ENCODE measurements at regions not wholly inside any gene's neighbourhood (a gene's known extent, or its start where the extent isn't known, plus 50 kb on each side); places are given as distances from the start of the nearest gene placed in this dataset.
A peak's percentile ranks its signal among the peaks of the same experiment; 100 is the strongest.
"Not testable (repeated sequence)": the region's sequence is repeated elsewhere in the genome, so short reads cannot be mapped to it uniquely, and the experiment has no call there.

GRCh38 chr1:149278156-149278555 is 174.8 kb upstream of the NBPF9 start:
- not testable (repeated sequence) for DNase-seq (ENCODE audit: low read depth in 2 of 2)

- not testable (repeated sequence) for DNase-seq (ENCODE audit: low read depth in 2 of 2)
Observed at GRCh38 chr1:149279015-149279414, 175.7 kb upstream of the NBPF9 start.

GRCh38 chr1:149279512-149279911 is 176.2 kb upstream of the NBPF9 start:
- DNase-seq (ENCODE audit: low read depth in 2 of 2) = not testable (repeated sequence)

GRCh38 chr1:149284773-149285172 is 181.4 kb upstream of the NBPF9 start:
- not testable (repeated sequence) for DNase-seq (ENCODE audit: low read depth in 2 of 2)

- DNase-seq (ENCODE audit: low read depth in 2 of 2) = not testable (repeated sequence)
Observed at GRCh38 chr1:149285205-149285604, 181.9 kb upstream of the NBPF9 start.

GRCh38 chr1:149285638-149286037 is 182.3 kb upstream of the NBPF9 start:
- DNase-seq (ENCODE audit: low read depth in 2 of 2) = peak in 1 of 2 donors; percentile 57

- not testable (repeated sequence) for DNase-seq (ENCODE audit: low read depth in 2 of 2)
Observed at GRCh38 chr1:149288580-149288979, 185.2 kb upstream of the NBPF9 start.

GRCh38 chr1:149300478-149301218 is 174.2 kb upstream of the NBPF19 start:
- not testable (repeated sequence) for DNase-seq (ENCODE audit: low read depth in 2 of 2)

GRCh38 chr1:149301282-149301681 is 173.6 kb upstream of the NBPF19 start:
- not testable (repeated sequence) for DNase-seq (ENCODE audit: low read depth in 2 of 2)

GRCh38 chr1:149304796-149305195 is 170.0 kb upstream of the NBPF19 start:
- DNase-seq (ENCODE audit: low read depth in 2 of 2) = not testable (repeated sequence)

GRCh38 chr1:149307640-149308039 is 167.2 kb upstream of the NBPF19 start:
- not testable (repeated sequence) for DNase-seq (ENCODE audit: low read depth in 2 of 2)

- not testable (repeated sequence) for DNase-seq (ENCODE audit: low read depth in 2 of 2)
Observed at GRCh38 chr1:149314921-149315320, 159.9 kb upstream of the NBPF19 start.

- not testable (repeated sequence) for DNase-seq (ENCODE audit: low read depth in 2 of 2)
Observed at GRCh38 chr1:149320971-149321731, 153.7 kb upstream of the NBPF19 start.

- not testable (repeated sequence) for DNase-seq (ENCODE audit: low read depth in 2 of 2)
Observed at GRCh38 chr1:149321732-149322016, 153.2 kb upstream of the NBPF19 start.

GRCh38 chr1:149330081-149330335 is 144.8 kb upstream of the NBPF19 start:
- not testable (repeated sequence) for DNase-seq (ENCODE audit: low read depth in 2 of 2)

GRCh38 chr1:149336082-149336481 is 138.8 kb upstream of the NBPF19 start:
- DNase-seq (ENCODE audit: low read depth in 2 of 2) = not testable (repeated sequence)

- not testable (repeated sequence) for DNase-seq (ENCODE audit: low read depth in 2 of 2)
Observed at GRCh38 chr1:149338221-149338691, 136.6 kb upstream of the NBPF19 start.

GRCh38 chr1:149338698-149339097 is 136.1 kb upstream of the NBPF19 start:
- DNase-seq (ENCODE audit: low read depth in 2 of 2) = not testable (repeated sequence)

GRCh38 chr1:149349448-149349847 is 125.4 kb upstream of the NBPF19 start:
- DNase-seq (ENCODE audit: low read depth in 2 of 2) = not testable (repeated sequence)

GRCh38 chr1:149352205-149352604 is 122.6 kb upstream of the NBPF19 start:
- not testable (repeated sequence) for DNase-seq (ENCODE audit: low read depth in 2 of 2)

GRCh38 chr1:149354579-149354978 is 120.3 kb upstream of the NBPF19 start:
- DNase-seq (ENCODE audit: low read depth in 2 of 2) = not testable (repeated sequence)

- DNase-seq (ENCODE audit: low read depth in 2 of 2) = not testable (repeated sequence)
Observed at GRCh38 chr1:149355748-149356147, 119.1 kb upstream of the NBPF19 start.

- DNase-seq (ENCODE audit: low read depth in 2 of 2) = not testable (repeated sequence)
Observed at GRCh38 chr1:149356152-149356551, 118.7 kb upstream of the NBPF19 start.
